ENCODE measurements at regions not wholly inside any gene's neighbourhood (a gene's known extent, or its start where the extent isn't known, plus 50 kb on each side); places are given as distances from the start of the nearest gene placed in this dataset.

- Mint-ChIP-seq H3K4me1 (ENCODE audit: insufficient read depth, unreplicated experiment) (no peaks in the 10 kb centered on the region), H3K4me3 (ENCODE audit: unreplicated experiment) (no peak overlapping the region), H3K27me3 (ENCODE audit: insufficient read depth, unreplicated experiment) (peaks cover 26% of the 10 kb centered on the region), H3K36me3 (ENCODE audit: insufficient read depth, unreplicated experiment) (no peaks in the 10 kb centered on the region), H3K27ac (ENCODE audit: low read depth, unreplicated experiment) (no peak overlapping the region), H3K9me3 (ENCODE audit: unreplicated experiment) (no peaks in the 10 kb centered on the region)
- no TSS peak for BruUV-seq (replicated peaks)
- intact Hi-C loops (cut with micrococcal nuclease): no loop called here
- no peak for DNase-seq (ENCODE audit: unreplicated experiment)
- TF ChIP-seq CTCF (IDR thresholded peaks at IDR 0.05; ENCODE audit: unreplicated experiment): no peak
- ChIA-PET CTCF (no interaction called here), POLR2A (no interaction called here)
Observed at GRCh38 chr18:73954268-73954667, 193.4 kb downstream of the FBXO15 start.

DNA sequence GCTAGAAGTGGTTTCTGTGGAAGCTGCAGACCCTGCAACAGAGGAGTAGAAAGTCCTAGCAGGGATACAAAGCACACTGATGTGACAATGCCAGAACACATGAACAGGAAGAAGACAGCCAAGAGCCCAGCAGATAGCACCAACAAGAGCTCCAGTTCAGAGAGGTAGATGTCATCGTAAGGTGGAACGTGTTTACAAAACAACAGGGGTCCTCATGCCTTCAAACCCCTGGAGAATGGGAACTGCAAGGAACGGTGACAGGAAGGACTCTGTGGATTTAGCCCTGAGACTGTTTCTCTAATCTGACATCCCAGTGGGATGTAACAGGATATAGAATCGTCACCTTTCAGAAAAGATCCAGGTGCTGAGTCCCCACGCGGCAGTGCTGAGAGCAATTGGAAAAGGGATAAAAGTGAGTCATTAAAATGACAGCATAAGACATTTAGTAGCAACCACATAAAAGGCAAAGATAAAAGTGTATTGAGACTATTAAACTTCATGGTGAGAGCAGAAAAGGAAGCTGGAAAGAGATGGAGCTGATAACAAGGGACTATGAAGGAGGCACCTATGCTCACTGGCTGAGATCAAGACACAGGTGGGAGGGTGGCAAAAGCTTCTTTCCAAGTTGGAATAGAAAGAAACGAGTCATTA, 195.2 kb downstream of the FBXO15 start:
- ChIA-PET CTCF (interaction anchor here (0.5 to 0.6 kb wide), 2 partner anchors 15 to 73 kb away, joined by 3 to 4 read pairs; no protein-coding TSS in a partner anchor), POLR2A (no interaction called here)
- Mint-ChIP-seq H3K36me3 (ENCODE audit: insufficient read depth, unreplicated experiment) (no peaks in the 10 kb centered on the region), H3K9me3 (ENCODE audit: unreplicated experiment) (no peaks in the 10 kb centered on the region), H3K27me3 (ENCODE audit: insufficient read depth, unreplicated experiment) (peaks cover 26% of the 10 kb centered on the region), H3K4me3 (ENCODE audit: unreplicated experiment) (no peak overlapping the region), H3K27ac (ENCODE audit: low read depth, unreplicated experiment) (no peak overlapping the region), H3K4me1 (ENCODE audit: insufficient read depth, unreplicated experiment) (no peaks in the 10 kb centered on the region)
- TF ChIP-seq CTCF (IDR thresholded peaks at IDR 0.05; ENCODE audit: unreplicated experiment): no peak
- BruUV-seq (replicated peaks): no TSS peak
- no peak for DNase-seq (ENCODE audit: unreplicated experiment)
- intact Hi-C loops (cut with micrococcal nuclease): no loop called here

DNA sequence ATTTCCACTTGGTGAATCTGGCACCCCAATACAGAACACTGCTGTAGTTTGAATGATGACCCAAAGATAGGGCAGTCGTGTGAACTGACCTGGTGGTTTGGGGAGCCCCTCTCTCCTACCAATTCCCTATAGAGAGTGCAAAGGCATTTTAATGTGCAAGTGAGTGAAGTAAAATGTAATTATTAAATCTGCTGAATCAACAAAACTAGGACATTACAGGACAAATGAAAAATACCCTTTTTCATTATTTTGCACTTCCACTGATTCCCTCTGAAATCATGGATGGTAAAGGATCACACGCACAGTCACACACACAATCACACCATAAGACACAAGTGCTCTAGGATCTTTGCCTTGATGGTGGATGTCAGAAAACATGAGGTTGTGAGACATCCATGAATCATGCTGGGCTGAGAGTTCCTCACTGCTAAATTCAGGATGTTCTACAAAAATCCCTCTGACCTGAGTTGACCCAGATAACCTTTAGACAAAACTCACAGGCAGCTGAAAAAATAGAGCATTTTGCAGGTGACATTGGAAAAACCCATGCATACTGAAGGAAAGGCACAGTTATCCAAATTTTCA, 197.4 kb downstream of the FBXO15 start:
- Mint-ChIP-seq H3K4me1 (ENCODE audit: insufficient read depth, unreplicated experiment) (no peaks in the 10 kb centered on the region), H3K4me3 (ENCODE audit: unreplicated experiment) (no peak overlapping the region), H3K27me3 (ENCODE audit: insufficient read depth, unreplicated experiment) (peaks cover 12% of the 10 kb centered on the region), H3K36me3 (ENCODE audit: insufficient read depth, unreplicated experiment) (no peaks in the 10 kb centered on the region), H3K27ac (ENCODE audit: low read depth, unreplicated experiment) (no peak overlapping the region), H3K9me3 (ENCODE audit: unreplicated experiment) (no peaks in the 10 kb centered on the region)
- TF ChIP-seq CTCF (IDR thresholded peaks at IDR 0.05; ENCODE audit: unreplicated experiment): no peak
- intact Hi-C loops (cut with micrococcal nuclease): no loop called here
- DNase-seq (ENCODE audit: unreplicated experiment): no peak
- CTCF ChIA-PET: interaction anchor here (0.6 kb wide), 1 partner anchor 1185 kb away, joined by 4 read pairs; no protein-coding TSS in a partner anchor
- POLR2A ChIA-PET: no interaction called here
- BruUV-seq (replicated peaks): no TSS peak

DNA sequence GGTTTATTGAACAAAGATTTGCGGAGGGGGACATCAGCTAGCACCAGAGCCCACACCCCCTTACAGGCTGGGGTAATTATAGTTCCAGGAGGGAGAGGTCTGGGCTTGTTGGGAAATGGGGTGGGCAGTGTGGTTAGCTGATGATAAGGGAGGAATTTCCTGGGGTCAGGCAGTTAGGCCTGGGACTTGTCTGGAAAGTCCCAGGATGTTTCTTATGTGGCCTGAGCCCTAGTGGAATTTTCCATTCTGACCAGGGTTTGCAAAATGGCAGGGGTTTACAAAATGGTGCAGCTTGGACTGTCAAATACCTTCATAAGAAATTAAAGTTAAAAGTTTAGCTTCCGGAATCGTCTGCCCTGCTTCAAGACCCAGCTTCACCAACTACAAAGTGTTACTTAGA, 199.1 kb downstream of the FBXO15 start:
- Mint-ChIP-seq H3K4me1 (ENCODE audit: insufficient read depth, unreplicated experiment) (no peaks in the 10 kb centered on the region), H3K9me3 (ENCODE audit: unreplicated experiment) (no peaks in the 10 kb centered on the region), H3K4me3 (ENCODE audit: unreplicated experiment) (no peak overlapping the region), H3K27ac (ENCODE audit: low read depth, unreplicated experiment) (no peak overlapping the region), H3K27me3 (ENCODE audit: insufficient read depth, unreplicated experiment) (no peaks in the 10 kb centered on the region), H3K36me3 (ENCODE audit: insufficient read depth, unreplicated experiment) (no peaks in the 10 kb centered on the region)
- no TSS peak for BruUV-seq (replicated peaks)
- ChIA-PET CTCF (interaction anchor here (0.8 to 1.0 kb wide), 2 partner anchors 32 to 1197 kb away, joined by 3 to 5 read pairs; no protein-coding TSS in a partner anchor), POLR2A (interaction anchor here (0.7 kb wide), 1 partner anchor 159 kb away, joined by 4 read pairs; no protein-coding TSS in a partner anchor)
- intact Hi-C loops (cut with micrococcal nuclease): no loop called here
- DNase-seq (ENCODE audit: unreplicated experiment): no peak
- TF ChIP-seq CTCF (IDR thresholded peaks at IDR 0.05; ENCODE audit: unreplicated experiment): no peak

All from MCF 10A (cell line).